Activated T-helper 17 cell treated with anti-CD3 and anti-CD28 coated beads, Interleukin-2, amount 50 U/mL, for 72 hours (primary cell): ENCODE measurements at regions not wholly inside any gene's neighbourhood (a gene's known extent, or its start where the extent isn't known, plus 50 kb on each side); places are given as distances from the start of the nearest gene placed in this dataset.
A peak's percentile ranks its signal among the peaks of the same experiment; 100 is the strongest.

Source experiments
- ATAC-seq: fragments of 150-1000 bp; cut with Tn5 transposase; replicated peaks from 2 replicates; pipeline ENCODE4 v1.10.0; 2021; ENCODE audit warnings: mild to moderate bottlenecking, moderate library complexity
- H3K27ac Mint-ChIP-seq: one replicate; pipeline ENCODE4 v1.8.0; 2022; ENCODE audit warnings: mixed read lengths
- H3K27me3 Mint-ChIP-seq: one replicate; pipeline ENCODE4 v1.8.0; 2022; ENCODE audit warnings: mixed read lengths
- H3K36me3 Mint-ChIP-seq: one replicate; pipeline ENCODE4 v1.8.0; 2022; ENCODE audit warnings: low read depth, mild to moderate bottlenecking, mixed read lengths
- H3K4me1 Mint-ChIP-seq: one replicate; pipeline ENCODE4 v1.8.0; 2022; ENCODE audit warnings: mixed read lengths
- H3K4me3 Mint-ChIP-seq: one replicate; pipeline ENCODE4 v1.8.0; 2022; ENCODE audit warnings: mild to moderate bottlenecking, mixed read lengths
- H3K9me3 Mint-ChIP-seq: one replicate; pipeline ENCODE4 v1.8.0; 2022; ENCODE audit warnings: mixed read lengths

DNA sequence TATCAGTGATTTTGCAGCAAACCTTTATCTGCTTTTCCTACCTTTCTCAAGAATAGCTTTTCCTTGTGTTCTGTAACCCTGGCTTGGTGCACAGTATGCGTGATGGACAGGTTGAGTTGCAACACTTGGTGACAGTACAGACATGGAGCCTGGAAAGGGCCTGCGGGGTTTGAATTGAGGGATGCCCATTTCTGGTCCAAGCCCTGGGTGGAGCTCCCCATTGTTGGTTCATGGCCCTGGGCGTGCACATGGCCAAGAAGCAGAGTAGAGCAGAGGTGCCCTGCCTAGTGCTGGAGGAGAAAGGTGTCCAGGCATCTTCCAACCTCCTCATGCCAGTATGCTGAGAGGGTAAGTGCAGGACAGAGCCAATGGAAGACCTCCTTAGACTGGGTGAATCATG lies 106.6 kb upstream of the MKLN1 start:
- no peak overlapping the region for H3K27ac Mint-ChIP-seq
- H3K27me3 Mint-ChIP-seq = no peaks in the 10 kb centered on the region
- no peak for ATAC-seq
- H3K4me1 Mint-ChIP-seq = no peaks in the 10 kb centered on the region
- H3K9me3 Mint-ChIP-seq = peaks cover 8% of the 10 kb centered on the region
- no peak overlapping the region for H3K4me3 Mint-ChIP-seq
- no peaks in the 10 kb centered on the region for H3K36me3 Mint-ChIP-seq

DNA sequence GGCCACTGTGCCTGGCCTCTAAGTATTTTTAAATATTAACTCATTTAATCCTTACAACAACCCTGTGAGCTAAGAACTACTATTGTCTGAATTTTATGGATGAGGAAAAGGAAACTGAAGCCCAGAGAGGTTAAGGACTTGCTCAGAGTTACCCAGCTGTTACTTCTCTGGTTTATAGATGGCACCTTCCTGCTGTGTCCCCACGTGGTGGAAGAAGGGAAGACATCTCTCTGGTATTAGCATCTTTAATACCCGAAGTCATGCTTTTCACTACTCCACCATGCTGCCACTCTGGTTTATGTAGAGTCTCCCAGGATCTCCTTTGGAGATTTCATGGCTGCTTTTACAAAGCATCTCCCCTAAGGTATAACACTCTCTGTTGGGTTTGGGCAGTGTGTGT lies 105.5 kb upstream of the MKLN1 start:
- no peak overlapping the region for H3K27ac Mint-ChIP-seq
- H3K36me3 Mint-ChIP-seq = no peaks in the 10 kb centered on the region
- no peak for ATAC-seq
- H3K9me3 Mint-ChIP-seq = peaks cover 8% of the 10 kb centered on the region
- H3K4me1 Mint-ChIP-seq = peaks cover 4% of the 10 kb centered on the region
- no peak overlapping the region for H3K4me3 Mint-ChIP-seq
- H3K27me3 Mint-ChIP-seq = no peaks in the 10 kb centered on the region

DNA sequence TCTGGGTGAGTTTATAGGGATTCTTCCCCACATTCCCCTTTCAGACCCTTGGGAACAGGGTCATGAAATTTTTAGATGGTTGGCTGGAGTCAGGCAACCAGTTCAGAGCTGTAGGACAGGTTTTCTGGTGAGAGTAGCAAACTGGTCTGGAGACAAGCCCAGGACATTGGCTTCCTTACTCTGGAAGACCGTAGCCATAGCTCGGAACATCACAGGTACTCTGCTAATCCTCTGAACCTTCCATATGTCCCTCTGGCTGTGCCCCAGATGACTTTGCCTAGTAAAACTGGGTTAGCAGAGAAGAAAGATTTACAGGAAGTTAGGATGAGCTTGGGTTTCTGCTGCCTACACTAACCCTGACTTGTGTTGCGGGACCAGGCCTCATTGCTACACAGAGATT lies 104.5 kb upstream of the MKLN1 start:
- no peak overlapping the region for H3K4me3 Mint-ChIP-seq
- H3K9me3 Mint-ChIP-seq = peaks cover 8% of the 10 kb centered on the region
- no peak overlapping the region for H3K27ac Mint-ChIP-seq
- H3K27me3 Mint-ChIP-seq = no peaks in the 10 kb centered on the region
- H3K4me1 Mint-ChIP-seq = peaks cover 4% of the 10 kb centered on the region
- ATAC-seq = no peak
- no peaks in the 10 kb centered on the region for H3K36me3 Mint-ChIP-seq

DNA sequence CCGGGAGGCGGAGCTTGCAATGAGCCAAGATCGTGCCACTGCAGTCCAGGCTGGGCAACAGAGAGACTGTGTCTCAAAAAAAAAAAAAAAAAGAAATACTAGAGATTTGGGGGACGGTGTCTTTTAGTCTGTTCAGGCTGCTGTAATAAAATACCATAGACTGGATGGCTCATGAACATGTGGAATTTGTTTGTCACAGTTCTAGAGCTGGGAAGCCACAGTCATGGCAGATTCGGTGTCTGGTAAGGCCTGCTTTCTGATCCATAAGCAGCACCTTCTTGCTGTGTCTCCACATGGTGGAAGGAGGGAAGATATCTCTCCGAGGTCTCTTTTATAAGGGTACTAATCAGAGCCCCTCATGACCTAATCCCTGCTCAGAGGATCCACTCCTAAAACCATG lies 102.7 kb upstream of the MKLN1 start:
- H3K9me3 Mint-ChIP-seq = peaks cover 5% of the 10 kb centered on the region
- H3K36me3 Mint-ChIP-seq = no peaks in the 10 kb centered on the region
- ATAC-seq = no peak
- H3K27me3 Mint-ChIP-seq = no peaks in the 10 kb centered on the region
- no peak overlapping the region for H3K27ac Mint-ChIP-seq
- H3K4me3 Mint-ChIP-seq = no peak overlapping the region
- H3K4me1 Mint-ChIP-seq = peaks cover 4% of the 10 kb centered on the region

DNA sequence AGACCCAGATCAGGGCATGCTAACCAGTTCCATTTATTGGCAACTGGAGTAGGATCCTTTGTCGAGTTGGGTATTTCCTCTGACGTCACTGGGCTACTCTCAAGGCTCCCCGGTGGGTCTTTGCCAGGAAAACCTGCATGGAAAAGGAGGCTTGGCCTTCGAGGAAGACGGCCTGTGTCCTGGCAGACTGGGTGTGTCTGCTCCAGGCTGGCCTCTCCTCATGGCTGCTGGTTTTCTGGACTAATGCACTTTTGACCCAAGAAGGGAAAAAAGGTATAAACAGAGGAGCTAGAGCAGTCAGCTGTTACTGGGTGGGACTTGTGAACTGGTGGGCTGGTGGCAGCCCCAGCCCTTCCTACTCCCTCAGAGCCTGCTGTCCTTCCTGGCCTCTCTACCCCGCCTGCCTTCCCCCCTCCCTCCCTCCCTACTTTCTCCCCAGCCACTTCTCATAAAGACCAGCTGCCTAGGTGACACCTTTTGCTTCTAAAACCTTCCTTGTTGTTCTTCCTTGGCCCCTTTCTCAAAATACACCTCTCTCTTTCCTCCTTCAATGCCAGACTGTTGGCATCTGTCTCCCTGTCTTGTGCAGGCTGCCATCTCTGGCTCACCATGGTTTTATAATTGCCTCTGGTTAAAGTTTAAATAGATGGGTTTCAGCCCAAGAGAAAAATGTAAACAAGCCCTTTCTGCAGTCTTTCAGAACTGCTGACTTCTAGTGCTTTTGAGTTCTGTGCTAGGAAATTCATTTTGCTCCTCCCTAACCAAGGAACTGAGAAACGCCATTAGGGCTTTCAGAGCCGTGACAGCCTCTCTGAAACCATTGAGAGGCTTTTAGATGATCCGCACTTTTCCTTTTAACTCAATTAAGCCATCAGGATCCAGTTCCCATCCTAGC lies 101.8 kb upstream of the MKLN1 start:
- H3K4me3 Mint-ChIP-seq = no peak overlapping the region
- H3K36me3 Mint-ChIP-seq = no peaks in the 10 kb centered on the region
- ATAC-seq = no peak
- no peaks in the 10 kb centered on the region for H3K9me3 Mint-ChIP-seq
- peak overlapping the region; percentile 56 for H3K27ac Mint-ChIP-seq
- H3K27me3 Mint-ChIP-seq = no peaks in the 10 kb centered on the region
- H3K4me1 Mint-ChIP-seq = peaks cover 4% of the 10 kb centered on the region

DNA sequence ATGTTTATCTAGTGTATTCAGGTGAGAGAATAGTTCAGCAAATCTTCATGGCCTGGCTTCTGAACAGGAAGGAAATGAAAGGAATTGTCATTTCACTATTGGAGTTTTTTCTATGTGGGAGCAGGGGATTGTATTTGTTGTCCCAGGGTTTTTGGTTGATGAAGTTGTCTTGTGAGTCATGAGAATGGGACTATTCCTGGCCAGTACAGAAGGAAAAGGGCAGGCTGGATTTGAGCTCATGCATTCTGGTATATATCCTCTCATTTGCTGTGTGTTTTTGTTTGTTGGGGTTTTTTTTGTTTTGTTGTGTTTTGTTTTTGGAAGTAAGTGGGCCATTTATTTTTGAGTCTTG lies 101.2 kb upstream of the MKLN1 start:
- peaks cover 9% of the 10 kb centered on the region for H3K4me1 Mint-ChIP-seq
- H3K36me3 Mint-ChIP-seq = no peaks in the 10 kb centered on the region
- no peak overlapping the region for H3K4me3 Mint-ChIP-seq
- no peak for ATAC-seq
- no peaks in the 10 kb centered on the region for H3K9me3 Mint-ChIP-seq
- peak overlapping the region; percentile 56 for H3K27ac Mint-ChIP-seq
- no peaks in the 10 kb centered on the region for H3K27me3 Mint-ChIP-seq

DNA sequence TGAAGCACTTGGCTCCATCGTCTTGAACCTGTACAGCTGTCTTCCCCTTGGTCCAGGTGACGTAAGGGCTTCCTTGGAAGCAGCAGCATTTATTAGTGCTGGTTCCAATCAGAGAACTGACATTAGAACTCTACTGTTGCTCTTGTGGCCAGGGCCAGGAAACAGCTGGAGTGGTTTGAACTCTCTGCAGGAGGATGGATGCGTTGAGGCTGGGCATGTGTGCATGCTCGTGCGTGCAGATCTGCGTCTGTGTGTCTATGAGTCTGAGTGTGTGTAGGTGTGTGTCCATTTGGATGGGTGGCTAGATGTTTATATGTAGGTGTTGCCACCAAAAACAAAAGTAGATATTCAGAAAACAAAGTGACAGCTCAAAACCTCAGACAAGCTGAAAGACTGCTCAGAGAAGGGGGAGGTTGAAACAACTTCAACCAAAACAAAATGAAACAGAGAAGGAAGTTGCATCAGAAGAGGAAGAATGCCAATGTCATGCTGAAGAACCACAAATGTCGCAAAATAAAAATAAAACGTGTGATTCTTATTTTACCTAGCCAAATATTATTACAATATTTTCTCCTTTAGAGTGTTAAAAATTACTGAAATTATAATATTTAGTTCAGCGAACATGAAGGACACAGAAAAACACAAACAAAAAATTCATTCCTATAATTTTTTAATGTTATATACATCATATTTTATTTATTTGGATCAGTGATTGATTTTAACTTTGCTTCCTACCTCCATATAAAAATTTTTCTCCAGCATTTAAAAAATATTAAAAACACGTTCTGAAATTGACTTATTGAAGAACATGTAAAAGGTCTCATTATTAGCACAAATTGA lies 96.1 kb upstream of the MKLN1 start:
- H3K27ac Mint-ChIP-seq = peak overlapping the region; percentile 89
- no peaks in the 10 kb centered on the region for H3K9me3 Mint-ChIP-seq
- H3K27me3 Mint-ChIP-seq = no peaks in the 10 kb centered on the region
- peak overlapping the region; percentile 73 for H3K4me3 Mint-ChIP-seq
- peaks cover 38% of the 10 kb centered on the region for H3K4me1 Mint-ChIP-seq
- H3K36me3 Mint-ChIP-seq = peaks cover 5% of the 10 kb centered on the region
- peak; percentile 87 for ATAC-seq

DNA sequence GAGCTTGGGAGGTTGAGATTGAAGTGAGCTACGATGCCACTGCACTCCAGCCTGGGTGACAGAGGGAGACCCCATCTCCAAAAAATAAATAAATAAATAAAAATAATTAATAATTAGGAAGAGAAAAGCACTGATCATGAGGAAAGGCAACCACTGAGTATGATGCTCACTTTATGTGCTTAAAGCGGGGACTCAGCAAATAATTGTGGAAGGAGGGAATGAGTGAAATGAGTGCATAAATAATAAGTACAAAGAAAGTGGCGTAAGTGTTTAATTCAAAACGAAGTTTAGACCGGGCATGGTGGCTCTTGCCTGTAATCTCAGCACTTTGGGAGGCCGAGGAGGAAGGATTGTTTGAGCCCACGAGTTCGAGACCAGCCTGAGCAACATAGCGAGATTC lies 94.9 kb upstream of the MKLN1 start:
- Mint-ChIP-seq H3K4me3 (peak overlapping the region; percentile 73), H3K27ac (peak overlapping the region; percentile 89), H3K9me3 (peaks cover 6% of the 10 kb centered on the region), H3K36me3 (peaks cover 5% of the 10 kb centered on the region), H3K4me1 (peaks cover 46% of the 10 kb centered on the region), H3K27me3 (no peaks in the 10 kb centered on the region)
- ATAC-seq = no peak

DNA sequence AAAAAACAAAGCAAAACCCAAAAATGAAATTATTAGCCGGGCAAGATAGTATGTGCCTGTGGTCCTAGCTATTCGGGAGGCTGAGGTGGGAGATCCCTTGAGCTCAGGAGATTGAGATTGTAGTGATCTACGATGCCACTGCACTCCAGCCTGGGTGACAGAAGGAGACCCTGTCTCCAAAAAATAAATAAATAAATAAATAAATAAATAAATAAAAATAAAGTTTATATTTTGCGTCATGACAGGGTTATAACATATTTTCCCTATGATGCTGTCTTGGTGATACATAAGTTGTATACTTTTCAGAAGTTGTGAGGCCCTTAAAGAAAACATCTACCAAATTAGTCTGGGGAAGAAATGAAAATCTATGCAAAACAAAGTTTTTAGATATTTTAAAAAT lies 94.5 kb upstream of the MKLN1 start:
- no peak for ATAC-seq
- Mint-ChIP-seq H3K27ac (no peak overlapping the region), H3K4me3 (no peak overlapping the region), H3K4me1 (peaks cover 48% of the 10 kb centered on the region), H3K27me3 (no peaks in the 10 kb centered on the region), H3K9me3 (peaks cover 6% of the 10 kb centered on the region), H3K36me3 (peaks cover 5% of the 10 kb centered on the region)

DNA sequence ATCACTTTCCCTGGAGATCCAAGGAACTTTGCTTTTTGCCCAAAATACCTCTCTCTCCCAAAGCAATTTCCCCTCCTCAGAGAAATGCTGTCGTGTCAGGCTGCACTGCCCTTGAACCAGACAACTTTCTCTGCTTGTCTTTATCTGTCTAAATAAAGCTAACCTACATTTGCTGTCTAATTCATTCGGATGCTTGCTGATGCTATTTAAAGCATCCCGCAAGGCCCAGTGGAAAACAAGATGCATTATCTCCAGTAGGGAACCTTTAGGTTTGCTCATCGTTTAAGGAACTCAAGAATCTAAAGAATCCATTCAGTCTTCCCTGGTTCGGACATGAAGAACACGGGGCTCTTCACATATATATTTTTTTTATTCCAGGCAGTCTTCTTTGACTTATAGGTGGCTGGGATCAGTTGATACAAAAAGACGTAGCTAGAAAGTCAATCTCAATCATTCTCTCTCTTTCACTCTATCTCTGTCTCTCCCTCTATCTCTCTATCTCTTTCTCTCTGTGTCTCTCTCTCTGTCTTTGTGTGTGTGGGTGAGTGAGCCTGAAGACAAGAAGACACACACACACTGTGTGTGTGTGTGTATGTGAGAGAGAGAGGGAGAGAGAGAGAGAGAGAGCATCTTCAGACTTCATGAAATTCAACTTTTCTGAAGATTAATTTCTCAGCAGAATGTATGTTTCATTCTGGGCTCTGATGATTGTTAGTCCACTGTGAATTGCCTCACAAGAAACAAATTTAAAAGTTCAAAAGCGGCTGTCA lies 92.8 kb upstream of the MKLN1 start:
- ATAC-seq = no peak
- H3K27me3 Mint-ChIP-seq = no peaks in the 10 kb centered on the region
- peaks cover 5% of the 10 kb centered on the region for H3K36me3 Mint-ChIP-seq
- peaks cover 52% of the 10 kb centered on the region for H3K4me1 Mint-ChIP-seq
- H3K9me3 Mint-ChIP-seq = peaks cover 6% of the 10 kb centered on the region
- peak overlapping the region; percentile 81 for H3K4me3 Mint-ChIP-seq
- H3K27ac Mint-ChIP-seq = peak overlapping the region; percentile 99

DNA sequence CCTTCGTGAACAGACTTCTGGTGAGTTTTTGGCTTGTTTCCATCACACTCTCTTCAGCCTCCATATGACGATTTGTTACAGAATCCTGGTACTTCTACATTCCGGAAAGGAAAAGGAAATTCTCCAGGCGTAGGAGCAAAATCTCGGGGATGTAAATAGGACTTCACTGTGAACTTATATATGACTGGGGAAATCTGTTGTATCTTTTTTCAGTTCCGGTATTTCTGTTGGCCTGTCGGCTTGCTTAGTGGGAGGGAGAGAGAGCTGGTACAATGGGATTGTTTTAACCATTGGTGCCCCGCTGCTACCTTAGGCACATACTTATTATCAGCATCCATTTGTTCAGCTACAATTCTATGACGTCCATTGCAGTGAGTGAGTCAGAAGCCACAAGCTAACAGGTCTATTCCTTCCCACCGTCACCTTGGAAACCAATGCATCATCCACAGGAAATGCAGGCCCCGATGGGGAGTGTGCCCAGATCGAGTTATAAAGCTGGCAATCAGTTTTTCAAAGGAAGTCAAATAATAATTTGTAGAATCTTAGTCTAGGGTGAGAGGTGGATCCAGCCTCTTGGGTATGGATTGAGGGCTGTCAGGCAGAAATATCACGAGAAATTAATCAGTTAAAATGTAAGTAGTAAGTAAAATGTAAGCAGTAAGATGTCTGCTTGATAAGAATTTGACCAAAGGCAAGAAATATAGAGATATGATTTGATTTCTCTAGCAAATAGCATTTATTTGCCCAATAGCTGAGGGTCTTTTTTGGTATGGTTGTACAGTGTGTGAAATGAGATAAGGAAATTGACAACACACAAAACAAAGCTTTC lies 92.0 kb upstream of the MKLN1 start:
- Mint-ChIP-seq H3K4me3 (peak overlapping the region; percentile 81), H3K9me3 (peaks cover 6% of the 10 kb centered on the region), H3K27ac (peak overlapping the region; percentile 99), H3K27me3 (no peaks in the 10 kb centered on the region), H3K36me3 (peaks cover 5% of the 10 kb centered on the region), H3K4me1 (peaks cover 52% of the 10 kb centered on the region)
- peak; percentile 87 for ATAC-seq

DNA sequence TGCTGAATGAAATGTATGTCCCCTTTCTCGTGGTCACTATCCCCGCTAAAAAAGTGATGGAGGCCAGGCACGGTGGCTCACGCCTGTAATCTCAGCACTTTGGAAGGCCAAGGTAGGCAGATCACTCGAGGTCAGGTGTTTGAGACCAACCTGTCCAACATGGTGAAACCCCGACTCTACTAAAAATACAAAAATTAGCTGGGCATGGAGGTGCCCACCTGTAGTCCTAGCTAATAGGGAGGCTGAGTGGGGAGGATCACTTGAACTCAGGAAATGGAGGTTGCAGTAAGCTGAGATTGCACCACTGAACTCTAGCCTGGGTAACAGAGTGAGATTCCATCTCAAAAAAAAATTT lies 91.4 kb upstream of the MKLN1 start:
- Mint-ChIP-seq H3K4me3 (peak overlapping the region; percentile 81), H3K9me3 (peaks cover 6% of the 10 kb centered on the region), H3K36me3 (peaks cover 5% of the 10 kb centered on the region), H3K27ac (peak overlapping the region; percentile 99), H3K4me1 (peaks cover 49% of the 10 kb centered on the region), H3K27me3 (no peaks in the 10 kb centered on the region)
- ATAC-seq = no peak

DNA sequence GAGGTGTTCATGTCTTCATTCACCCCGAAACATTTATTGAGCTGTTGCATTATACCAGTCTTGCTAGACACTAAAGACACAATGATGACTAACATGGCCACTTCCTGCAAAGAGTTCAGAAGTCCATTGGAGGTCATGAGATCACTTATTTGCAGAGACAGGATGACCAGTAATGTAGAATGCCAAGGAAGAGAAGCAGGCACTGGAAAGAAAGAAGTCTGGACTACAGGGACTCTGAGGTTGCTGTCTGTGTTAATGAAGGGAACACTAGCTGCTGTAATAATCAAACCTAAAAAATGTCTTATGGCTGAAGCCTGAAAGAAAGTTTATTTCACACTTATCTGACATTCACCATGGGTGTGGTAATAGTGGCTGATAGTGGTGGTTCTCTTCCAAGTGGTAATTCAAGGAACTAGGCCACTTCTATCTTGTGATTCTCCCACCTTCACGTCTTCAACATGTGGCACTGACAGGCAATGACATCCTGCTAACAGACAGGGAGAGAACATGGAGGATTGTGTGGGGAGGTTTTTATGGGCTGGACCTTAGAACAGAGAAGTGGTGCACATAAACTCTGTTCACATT lies 89.2 kb upstream of the MKLN1 start:
- Mint-ChIP-seq H3K9me3 (peaks cover 6% of the 10 kb centered on the region), H3K27me3 (no peaks in the 10 kb centered on the region), H3K36me3 (peaks cover 5% of the 10 kb centered on the region), H3K4me3 (no peak overlapping the region), H3K4me1 (peaks cover 39% of the 10 kb centered on the region), H3K27ac (peak overlapping the region; percentile 99)
- peak; percentile 40 for ATAC-seq
